ENCODE measurements at regions not wholly inside any gene's neighbourhood (a gene's known extent, or its start where the extent isn't known, plus 50 kb on each side); places are given as distances from the start of the nearest gene placed in this dataset.

GRCh38 chr13:106919133-106919532 is 351.2 kb upstream of the ARGLU1 start:
- peak overlapping the region in 1 of 2 donors; percentile 52 for H3K27ac ChIP-seq
- intact Hi-C loops (cut with DNase I; ENCODE audit: low total_unique reads) = no loop called here
- no peaks in the 10 kb centered on the region for H3K27me3 ChIP-seq
- H3K9me3 ChIP-seq = no peaks in the 10 kb centered on the region
- DNase-seq (ENCODE audit: low spot score in 2 of 2) = no peak
- no peaks in the 10 kb centered on the region for H3K36me3 ChIP-seq
- TF ChIP-seq POLR2A (IDR thresholded peaks at IDR 0.05) = no peak
- no peak for TF ChIP-seq POLR2AphosphoS5 (IDR thresholded peaks at IDR 0.05)
- no peak for TF ChIP-seq CTCF (IDR thresholded peaks at IDR 0.05)
- no peak overlapping the region for H3K4me3 ChIP-seq
- H3K4me1 ChIP-seq = no peaks in the 10 kb centered on the region

- TF ChIP-seq POLR2AphosphoS5 (IDR thresholded peaks at IDR 0.05) = no peak
- no peak for TF ChIP-seq POLR2A (IDR thresholded peaks at IDR 0.05)
- no peak for TF ChIP-seq CTCF (IDR thresholded peaks at IDR 0.05)
- H3K9me3 ChIP-seq = no peaks in the 10 kb centered on the region
- no peak overlapping the region for H3K27ac ChIP-seq
- no peak for DNase-seq (ENCODE audit: low spot score in 2 of 2)
- no peaks in the 10 kb centered on the region for H3K4me1 ChIP-seq
- no peaks in the 10 kb centered on the region for H3K27me3 ChIP-seq
- H3K36me3 ChIP-seq = no peaks in the 10 kb centered on the region
- intact Hi-C loops (cut with DNase I; ENCODE audit: low total_unique reads) = no loop called here
- H3K4me3 ChIP-seq = no peak overlapping the region
Observed at GRCh38 chr13:106918557-106918860, 350.6 kb upstream of the ARGLU1 start.

GRCh38 chr13:106917673-106918556 is 350.0 kb upstream of the ARGLU1 start:
- no peaks in the 10 kb centered on the region for H3K27me3 ChIP-seq
- peak overlapping the region; percentile 87 to 95 for H3K27ac ChIP-seq
- intact Hi-C loops (cut with DNase I; ENCODE audit: low total_unique reads) = no loop called here
- no peaks in the 10 kb centered on the region for H3K4me1 ChIP-seq
- peak overlapping the region; percentile 56 to 84 (median 69) for H3K4me3 ChIP-seq
- H3K36me3 ChIP-seq = no peaks in the 10 kb centered on the region
- no peaks in the 10 kb centered on the region for H3K9me3 ChIP-seq
- peak; percentile 51 to 77 for DNase-seq (ENCODE audit: low spot score in 2 of 2)
- TF ChIP-seq CTCF (IDR thresholded peaks at IDR 0.05) = peak; percentile 68 to 90 (median 84)
- no peak for TF ChIP-seq POLR2A (IDR thresholded peaks at IDR 0.05)
- no peak for TF ChIP-seq POLR2AphosphoS5 (IDR thresholded peaks at IDR 0.05)

GRCh38 chr13:106917024-106917571 is 349.2 kb upstream of the ARGLU1 start:
- no peaks in the 10 kb centered on the region for H3K9me3 ChIP-seq
- peak overlapping the region; percentile 56 to 84 (median 69) for H3K4me3 ChIP-seq
- no peaks in the 10 kb centered on the region for H3K36me3 ChIP-seq
- no peak for DNase-seq (ENCODE audit: low spot score in 2 of 2)
- H3K4me1 ChIP-seq = no peaks in the 10 kb centered on the region
- H3K27me3 ChIP-seq = no peaks in the 10 kb centered on the region
- peak overlapping the region; percentile 87 to 95 for H3K27ac ChIP-seq
- TF ChIP-seq POLR2AphosphoS5 (IDR thresholded peaks at IDR 0.05) (no peak), CTCF (IDR thresholded peaks at IDR 0.05) (no peak), POLR2A (IDR thresholded peaks at IDR 0.05) (no peak)
- intact Hi-C loops (cut with DNase I; ENCODE audit: low total_unique reads) = no loop called here

GRCh38 chr13:106916329-106916976 is 348.5 kb upstream of the ARGLU1 start:
- H3K27ac ChIP-seq = peak overlapping the region in 1 of 2 donors; percentile 33
- no peaks in the 10 kb centered on the region for H3K27me3 ChIP-seq
- H3K36me3 ChIP-seq = no peaks in the 10 kb centered on the region
- intact Hi-C loops (cut with DNase I; ENCODE audit: low total_unique reads) = no loop called here
- H3K9me3 ChIP-seq = no peaks in the 10 kb centered on the region
- no peaks in the 10 kb centered on the region for H3K4me1 ChIP-seq
- TF ChIP-seq POLR2AphosphoS5 (IDR thresholded peaks at IDR 0.05) = no peak
- TF ChIP-seq POLR2A (IDR thresholded peaks at IDR 0.05) = no peak
- no peak for TF ChIP-seq CTCF (IDR thresholded peaks at IDR 0.05)
- H3K4me3 ChIP-seq = no peak overlapping the region
- DNase-seq (ENCODE audit: low spot score in 2 of 2) = no peak

Measured in breast epithelium (tissue), 4 donors.